NOMO-1 treated with DMSO at 0.1 percent for 48 hours (cell line): ENCODE measurements at regions not wholly inside any gene's neighbourhood (a gene's known extent, or its start where the extent isn't known, plus 50 kb on each side); places are given as distances from the start of the nearest gene placed in this dataset.
A peak's percentile ranks its signal among the peaks of the same experiment; 100 is the strongest.

Experiments used
- DNase-seq: peaks from one replicate; lab custom pipeline; 2025; ENCODE audit not compliant: unreplicated experiment; lab: John Stamatoyannopoulos, UW

GRCh38 chr3:135719449-135719848, 246.1 kb upstream of the PPP2R3A start:
- DNase-seq: no peak

- DNase-seq: no peak
Observed at GRCh38 chr3:135728007-135728721, 237.4 kb upstream of the PPP2R3A start.

GRCh38 chr3:135731546-135731945, 234.0 kb upstream of the PPP2R3A start:
- DNase-seq: no peak

GRCh38 chr3:135736740-135737139, 228.8 kb upstream of the PPP2R3A start:
- peak; percentile 31 for DNase-seq

- DNase-seq: no peak
Observed at GRCh38 chr3:135739779-135740178, 225.7 kb upstream of the PPP2R3A start.

GRCh38 chr3:135740211-135740610, 225.3 kb upstream of the PPP2R3A start:
- no peak for DNase-seq

GRCh38 chr3:135740751-135741150, 224.8 kb upstream of the PPP2R3A start:
- DNase-seq: no peak

- DNase-seq: no peak
Observed at GRCh38 chr3:135751991-135752390, 213.5 kb upstream of the PPP2R3A start.

GRCh38 chr3:135752851-135753250, 212.7 kb upstream of the PPP2R3A start:
- DNase-seq: no peak

GRCh38 chr3:135753506-135753905, 212.0 kb upstream of the PPP2R3A start:
- no peak for DNase-seq

GRCh38 chr3:135755330-135756105, 210.0 kb upstream of the PPP2R3A start:
- DNase-seq: no peak

- DNase-seq: no peak
Observed at GRCh38 chr3:135756106-135756668, 209.3 kb upstream of the PPP2R3A start.

- DNase-seq: no peak
Observed at GRCh38 chr3:135757421-135757820, 208.1 kb upstream of the PPP2R3A start.

- no peak for DNase-seq
Observed at GRCh38 chr3:135758961-135759360, 206.6 kb upstream of the PPP2R3A start.

GRCh38 chr3:135759651-135760050, 205.9 kb upstream of the PPP2R3A start:
- DNase-seq: no peak

- DNase-seq: no peak
Observed at GRCh38 chr3:135760581-135760980, 204.9 kb upstream of the PPP2R3A start.

GRCh38 chr3:135762188-135762856, 203.2 kb upstream of the PPP2R3A start:
- DNase-seq: no peak

- no peak for DNase-seq
Observed at GRCh38 chr3:135766115-135766514, 199.4 kb upstream of the PPP2R3A start.

GRCh38 chr3:135771760-135772159, 193.8 kb upstream of the PPP2R3A start:
- no peak for DNase-seq

- DNase-seq: no peak
Observed at GRCh38 chr3:135779024-135779423, 186.5 kb upstream of the PPP2R3A start.

- no peak for DNase-seq
Observed at GRCh38 chr3:135779590-135780235, 185.8 kb upstream of the PPP2R3A start.
